ENCODE measurements at regions not wholly inside any gene's neighbourhood (a gene's known extent, or its start where the extent isn't known, plus 50 kb on each side); places are given as distances from the start of the nearest gene placed in this dataset.

DNA sequence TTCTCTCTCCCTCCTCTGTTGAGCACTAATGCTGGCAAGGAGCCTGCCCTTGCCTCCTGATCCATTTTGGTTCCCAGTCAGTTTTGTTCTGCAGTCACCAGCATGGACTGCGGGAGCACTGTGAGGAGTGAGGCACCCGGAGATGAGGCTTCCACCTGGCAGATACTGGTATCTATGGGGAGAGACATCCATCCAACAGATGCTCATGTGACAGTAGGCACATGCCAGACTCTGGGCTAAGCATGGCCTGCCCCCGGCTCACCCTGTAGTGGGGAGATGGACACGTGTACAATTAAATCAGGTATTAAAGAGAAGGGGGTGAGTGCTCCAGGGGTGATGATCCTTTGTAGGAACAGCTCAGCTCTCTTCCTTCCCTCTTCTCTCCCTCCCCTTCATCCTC, 74.0 kb upstream of the PODXL start:
- TF ChIP-seq CTCF (IDR thresholded peaks at IDR 0.05), result no peak
- TF ChIP-seq POLR2AphosphoS5 (IDR thresholded peaks at IDR 0.05; ENCODE audit: insufficient read depth in 1 of 2, low read depth in 1 of 2), result no peak

All from vagina (tissue), 2 donors.